ENCODE measurements at regions not wholly inside any gene's neighbourhood (a gene's known extent, or its start where the extent isn't known, plus 50 kb on each side); places are given as distances from the start of the nearest gene placed in this dataset.
"Not testable (repeated sequence)": the region's sequence is repeated elsewhere in the genome, so short reads cannot be mapped to it uniquely, and the experiment has no call there.

DNA sequence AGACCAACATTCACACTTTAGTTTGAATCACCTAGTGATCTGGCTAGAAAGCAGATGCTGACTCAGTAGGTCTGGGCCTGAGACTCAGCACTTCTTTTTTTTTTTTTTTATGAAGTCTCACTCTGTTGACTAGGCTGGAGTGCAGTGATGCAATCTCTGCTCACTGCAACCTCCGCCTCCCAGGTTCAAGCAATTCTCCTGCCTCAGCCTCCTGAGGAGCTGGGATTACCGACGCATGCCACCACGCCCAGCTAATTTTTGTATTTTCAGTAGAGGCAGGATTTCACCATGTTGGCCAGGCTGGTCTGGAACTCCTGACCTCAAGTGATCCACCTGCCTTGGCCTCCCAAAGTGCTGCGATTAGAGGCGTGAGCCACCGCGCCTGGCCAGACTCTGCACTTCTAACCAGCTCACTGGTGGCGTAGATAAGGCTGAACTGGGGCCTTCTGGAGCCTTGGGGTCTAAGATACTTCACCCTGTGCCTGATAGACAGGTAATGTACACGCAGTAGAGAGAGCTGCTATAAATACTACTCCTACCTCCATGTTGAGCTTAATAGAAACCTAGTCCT lies 78.3 kb upstream of the FHL2 start:
- TF ChIP-seq POLR2A (IDR thresholded peaks at IDR 0.05): not testable (repeated sequence)
- TF ChIP-seq, protein P1, sequence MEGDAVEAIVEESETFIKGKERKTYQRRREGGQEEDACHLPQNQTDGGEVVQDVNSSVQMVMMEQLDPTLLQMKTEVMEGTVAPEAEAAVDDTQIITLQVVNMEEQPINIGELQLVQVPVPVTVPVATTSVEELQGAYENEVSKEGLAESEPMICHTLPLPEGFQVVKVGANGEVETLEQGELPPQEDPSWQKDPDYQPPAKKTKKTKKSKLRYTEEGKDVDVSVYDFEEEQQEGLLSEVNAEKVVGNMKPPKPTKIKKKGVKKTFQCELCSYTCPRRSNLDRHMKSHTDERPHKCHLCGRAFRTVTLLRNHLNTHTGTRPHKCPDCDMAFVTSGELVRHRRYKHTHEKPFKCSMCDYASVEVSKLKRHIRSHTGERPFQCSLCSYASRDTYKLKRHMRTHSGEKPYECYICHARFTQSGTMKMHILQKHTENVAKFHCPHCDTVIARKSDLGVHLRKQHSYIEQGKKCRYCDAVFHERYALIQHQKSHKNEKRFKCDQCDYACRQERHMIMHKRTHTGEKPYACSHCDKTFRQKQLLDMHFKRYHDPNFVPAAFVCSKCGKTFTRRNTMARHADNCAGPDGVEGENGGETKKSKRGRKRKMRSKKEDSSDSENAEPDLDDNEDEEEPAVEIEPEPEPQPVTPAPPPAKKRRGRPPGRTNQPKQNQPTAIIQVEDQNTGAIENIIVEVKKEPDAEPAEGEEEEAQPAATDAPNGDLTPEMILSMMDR (IDR thresholded peaks at IDR 0.05): not testable (repeated sequence)
